ENCODE measurements at regions not wholly inside any gene's neighbourhood (a gene's known extent, or its start where the extent isn't known, plus 50 kb on each side); places are given as distances from the start of the nearest gene placed in this dataset.

- no peak for TF ChIP-seq CTCF (IDR thresholded peaks at IDR 0.05; ENCODE audit: extremely low read depth, missing control alignments)
- DNase-seq (ENCODE audit: low spot score) = no peak
Measured at GRCh38 chr12:123077298-123078119, 73.4 kb downstream of the PITPNM2 start.

- peak; percentile 63 for DNase-seq (ENCODE audit: low spot score)
- no peak for TF ChIP-seq CTCF (IDR thresholded peaks at IDR 0.05; ENCODE audit: extremely low read depth, missing control alignments)
Measured at GRCh38 chr12:123076604-123077297, 74.1 kb downstream of the PITPNM2 start.

GRCh38 chr12:123075646-123076171 lies 75.2 kb downstream of the PITPNM2 start:
- peak; percentile 73 for DNase-seq (ENCODE audit: low spot score)

GRCh38 chr12:123075087-123075645 lies 75.7 kb downstream of the PITPNM2 start:
- TF ChIP-seq CTCF (IDR thresholded peaks at IDR 0.05; ENCODE audit: extremely low read depth, missing control alignments) = no peak
- no peak for DNase-seq (ENCODE audit: low spot score)

More at GRCh38 chr12:123075646-123076171, 75.2 kb downstream of the PITPNM2 start:
- TF ChIP-seq CTCF (IDR thresholded peaks at IDR 0.05; ENCODE audit: extremely low read depth, missing control alignments) = no peak

GRCh38 chr12:123073962-123074801 lies 76.7 kb downstream of the PITPNM2 start:
- no peak for TF ChIP-seq CTCF (IDR thresholded peaks at IDR 0.05; ENCODE audit: extremely low read depth, missing control alignments)
- DNase-seq (ENCODE audit: low spot score) = no peak

GRCh38 chr12:123073292-123073691 lies 77.6 kb downstream of the PITPNM2 start:
- DNase-seq (ENCODE audit: low spot score) = no peak
- TF ChIP-seq CTCF (IDR thresholded peaks at IDR 0.05; ENCODE audit: extremely low read depth, missing control alignments) = no peak

Measured in GM20000 (cell line).